ENCODE measurements at regions not wholly inside any gene's neighbourhood (a gene's known extent, or its start where the extent isn't known, plus 50 kb on each side); places are given as distances from the start of the nearest gene placed in this dataset.

- no peaks in the 10 kb centered on the region for H3K36me3 ChIP-seq (ENCODE audit: control insufficient read depth in 3 of 3, insufficient read depth in 3 of 3, low read length in 3 of 3)
- no peak overlapping the region for H3K4me3 ChIP-seq (ENCODE audit: low read length in 3 of 3)
- H3K9me3 ChIP-seq (ENCODE audit: control insufficient read depth in 3 of 3, low read length in 3 of 3): peaks cover 9 to 10% (median 10%) of the 10 kb centered on the region in 3 donors
- no peak overlapping the region for H3K9ac ChIP-seq (ENCODE audit: low read depth in 1 of 3, low read length in 3 of 3)
- no peak overlapping the region for H3K27ac ChIP-seq (ENCODE audit: low read depth, low read length)
- peaks cover 0 to 28% (median 21%) of the 10 kb centered on the region in 3 donors for H3K27me3 ChIP-seq (ENCODE audit: control insufficient read depth in 3 of 3, insufficient read depth in 3 of 3, low read length in 3 of 3)
- H3K4me1 ChIP-seq (ENCODE audit: control insufficient read depth in 3 of 3, insufficient read depth in 3 of 3, low read length in 3 of 3): peaks cover 0 to 4% (median 0%) of the 10 kb centered on the region in 3 donors
Measured at GRCh38 chr7:416761-417624, 102.7 kb downstream of the PDGFA start.

GRCh38 chr7:417625-417889 is 102.1 kb downstream of the PDGFA start:
- Histone ChIP-seq H3K36me3 (ENCODE audit: control insufficient read depth in 3 of 3, insufficient read depth in 3 of 3, low read length in 3 of 3) (no peaks in the 10 kb centered on the region), H3K27me3 (ENCODE audit: control insufficient read depth in 3 of 3, insufficient read depth in 3 of 3, low read length in 3 of 3) (peaks cover 0 to 28% (median 24%) of the 10 kb centered on the region in 3 donors), H3K9me3 (ENCODE audit: control insufficient read depth in 3 of 3, low read length in 3 of 3) (peaks cover 9 to 10% (median 10%) of the 10 kb centered on the region in 3 donors), H3K9ac (ENCODE audit: low read depth in 1 of 3, low read length in 3 of 3) (no peak overlapping the region), H3K4me3 (ENCODE audit: low read length in 3 of 3) (no peak overlapping the region), H3K4me1 (ENCODE audit: control insufficient read depth in 3 of 3, insufficient read depth in 3 of 3, low read length in 3 of 3) (peaks cover 0 to 4% (median 0%) of the 10 kb centered on the region in 3 donors), H3K27ac (ENCODE audit: low read depth, low read length) (no peak overlapping the region)

GRCh38 chr7:417973-418601 is 101.6 kb downstream of the PDGFA start:
- H3K4me1 ChIP-seq (ENCODE audit: control insufficient read depth in 3 of 3, insufficient read depth in 3 of 3, low read length in 3 of 3): peaks cover 0 to 4% (median 0%) of the 10 kb centered on the region in 3 donors
- no peak overlapping the region for H3K9ac ChIP-seq (ENCODE audit: low read depth in 1 of 3, low read length in 3 of 3)
- peaks cover 9 to 10% (median 10%) of the 10 kb centered on the region in 3 donors for H3K9me3 ChIP-seq (ENCODE audit: control insufficient read depth in 3 of 3, low read length in 3 of 3)
- H3K4me3 ChIP-seq (ENCODE audit: low read length in 3 of 3): no peak overlapping the region
- H3K27ac ChIP-seq (ENCODE audit: low read depth, low read length): no peak overlapping the region
- H3K36me3 ChIP-seq (ENCODE audit: control insufficient read depth in 3 of 3, insufficient read depth in 3 of 3, low read length in 3 of 3): no peaks in the 10 kb centered on the region
- peaks cover 0 to 28% (median 25%) of the 10 kb centered on the region in 3 donors for H3K27me3 ChIP-seq (ENCODE audit: control insufficient read depth in 3 of 3, insufficient read depth in 3 of 3, low read length in 3 of 3)

GRCh38 chr7:418636-419280 is 100.9 kb downstream of the PDGFA start:
- no peak overlapping the region for H3K27ac ChIP-seq (ENCODE audit: low read depth, low read length)
- peaks cover 0 to 4% (median 0%) of the 10 kb centered on the region in 3 donors for H3K4me1 ChIP-seq (ENCODE audit: control insufficient read depth in 3 of 3, insufficient read depth in 3 of 3, low read length in 3 of 3)
- H3K9me3 ChIP-seq (ENCODE audit: control insufficient read depth in 3 of 3, low read length in 3 of 3): peaks cover 9 to 10% (median 10%) of the 10 kb centered on the region in 3 donors
- H3K36me3 ChIP-seq (ENCODE audit: control insufficient read depth in 3 of 3, insufficient read depth in 3 of 3, low read length in 3 of 3): no peaks in the 10 kb centered on the region
- H3K27me3 ChIP-seq (ENCODE audit: control insufficient read depth in 3 of 3, insufficient read depth in 3 of 3, low read length in 3 of 3): peaks cover 2 to 33% (median 31%) of the 10 kb centered on the region in 3 donors
- no peak overlapping the region for H3K9ac ChIP-seq (ENCODE audit: low read depth in 1 of 3, low read length in 3 of 3)
- H3K4me3 ChIP-seq (ENCODE audit: low read length in 3 of 3): no peak overlapping the region

GRCh38 chr7:420142-421093 is 99.2 kb downstream of the PDGFA start:
- Histone ChIP-seq H3K4me1 (ENCODE audit: control insufficient read depth in 3 of 3, insufficient read depth in 3 of 3, low read length in 3 of 3) (peaks cover 10 to 14% (median 13%) of the 10 kb centered on the region in 3 donors), H3K27me3 (ENCODE audit: control insufficient read depth in 3 of 3, insufficient read depth in 3 of 3, low read length in 3 of 3) (peaks cover 15 to 43% (median 34%) of the 10 kb centered on the region in 3 donors), H3K36me3 (ENCODE audit: control insufficient read depth in 3 of 3, insufficient read depth in 3 of 3, low read length in 3 of 3) (no peaks in the 10 kb centered on the region), H3K4me3 (ENCODE audit: low read length in 3 of 3) (no peak overlapping the region), H3K9ac (ENCODE audit: low read depth in 1 of 3, low read length in 3 of 3) (no peak overlapping the region), H3K9me3 (ENCODE audit: control insufficient read depth in 3 of 3, low read length in 3 of 3) (peaks cover 9 to 10% (median 10%) of the 10 kb centered on the region in 3 donors), H3K27ac (ENCODE audit: low read depth, low read length) (no peak overlapping the region)

- Histone ChIP-seq H3K4me1 (ENCODE audit: control insufficient read depth in 3 of 3, insufficient read depth in 3 of 3, low read length in 3 of 3) (peaks cover 12 to 19% (median 16%) of the 10 kb centered on the region in 3 donors), H3K36me3 (ENCODE audit: control insufficient read depth in 3 of 3, insufficient read depth in 3 of 3, low read length in 3 of 3) (no peaks in the 10 kb centered on the region), H3K9ac (ENCODE audit: low read depth in 1 of 3, low read length in 3 of 3) (no peak overlapping the region), H3K27ac (ENCODE audit: low read depth, low read length) (no peak overlapping the region), H3K4me3 (ENCODE audit: low read length in 3 of 3) (no peak overlapping the region), H3K27me3 (ENCODE audit: control insufficient read depth in 3 of 3, insufficient read depth in 3 of 3, low read length in 3 of 3) (peaks cover 19 to 48% (median 39%) of the 10 kb centered on the region in 3 donors), H3K9me3 (ENCODE audit: control insufficient read depth in 3 of 3, low read length in 3 of 3) (peaks cover 9 to 10% (median 10%) of the 10 kb centered on the region in 3 donors)
Measured at GRCh38 chr7:421136-421991, 98.3 kb downstream of the PDGFA start.

- Histone ChIP-seq H3K9ac (ENCODE audit: low read depth in 1 of 3, low read length in 3 of 3) (no peak overlapping the region), H3K4me3 (ENCODE audit: low read length in 3 of 3) (no peak overlapping the region), H3K27ac (ENCODE audit: low read depth, low read length) (no peak overlapping the region), H3K4me1 (ENCODE audit: control insufficient read depth in 3 of 3, insufficient read depth in 3 of 3, low read length in 3 of 3) (peaks cover 12 to 19% (median 16%) of the 10 kb centered on the region in 3 donors), H3K9me3 (ENCODE audit: control insufficient read depth in 3 of 3, low read length in 3 of 3) (peaks cover 8 to 10% (median 9%) of the 10 kb centered on the region in 3 donors), H3K27me3 (ENCODE audit: control insufficient read depth in 3 of 3, insufficient read depth in 3 of 3, low read length in 3 of 3) (peaks cover 19 to 53% (median 43%) of the 10 kb centered on the region in 3 donors), H3K36me3 (ENCODE audit: control insufficient read depth in 3 of 3, insufficient read depth in 3 of 3, low read length in 3 of 3) (no peaks in the 10 kb centered on the region)
Measured at GRCh38 chr7:422191-422885, 97.3 kb downstream of the PDGFA start.

- no peak overlapping the region for H3K4me3 ChIP-seq (ENCODE audit: low read length in 3 of 3)
- peaks cover 12 to 19% (median 16%) of the 10 kb centered on the region in 3 donors for H3K4me1 ChIP-seq (ENCODE audit: control insufficient read depth in 3 of 3, insufficient read depth in 3 of 3, low read length in 3 of 3)
- H3K27ac ChIP-seq (ENCODE audit: low read depth, low read length): no peak overlapping the region
- peaks cover 5% of the 10 kb centered on the region in 3 donors for H3K9me3 ChIP-seq (ENCODE audit: control insufficient read depth in 3 of 3, low read length in 3 of 3)
- H3K36me3 ChIP-seq (ENCODE audit: control insufficient read depth in 3 of 3, insufficient read depth in 3 of 3, low read length in 3 of 3): no peaks in the 10 kb centered on the region
- H3K27me3 ChIP-seq (ENCODE audit: control insufficient read depth in 3 of 3, insufficient read depth in 3 of 3, low read length in 3 of 3): peaks cover 19 to 53% (median 43%) of the 10 kb centered on the region in 3 donors
- no peak overlapping the region for H3K9ac ChIP-seq (ENCODE audit: low read depth in 1 of 3, low read length in 3 of 3)
Measured at GRCh38 chr7:422886-423225, 96.8 kb downstream of the PDGFA start.

All from skeletal muscle tissue (tissue), 3 donors.